H1 (cell line): ENCODE measurements at regions not wholly inside any gene's neighbourhood (a gene's known extent, or its start where the extent isn't known, plus 50 kb on each side); places are given as distances from the start of the nearest gene placed in this dataset.

Experiments used
- BCL11A ChIP-seq, 2 experiments: IDR thresholded peaks; one replicate each; pipeline ENCODE4 v1.6.1; 2011; ENCODE audit warnings: low read depth in 2 of 2, low read length in 2 of 2, mild to moderate bottlenecking in 2 of 2
- EZH2 ChIP-seq: fragments of 200-600 bp; sonication (generic); IDR thresholded peaks from 2 replicates; pipeline ENCODE4 v1.7.1; 2012; ENCODE audit warnings: low read depth, mild to moderate bottlenecking, moderate library complexity, low read length, inconsistent platforms; ENCODE audit not compliant: severe bottlenecking
- PHF8 ChIP-seq: fragments of 200-600 bp; sonication (generic); conservative IDR thresholded peaks from 2 replicates; pipeline ENCODE4 v1.7.1; 2012; ENCODE audit warnings: low read depth, mild to moderate bottlenecking, inconsistent platforms, low read length, moderate library complexity
- TF ChIP-seq, protein P1 (sequence below), 3 experiments: IDR thresholded peaks; 1 replicate in 2 of 3; 2 replicates in 1 of 3; pipeline versions ENCODE4 v1.5.1 to v1.6.1; 2011; ENCODE audit warnings: low read length in 3 of 3, mild to moderate bottlenecking in 3 of 3, inconsistent platforms in 2 of 3, low read depth in 1 of 3, moderate library complexity in 1 of 3; ENCODE audit not compliant: insufficient read depth in 1 of 3; ENCODE audit errors: control extremely low read depth in 1 of 3

DNA sequence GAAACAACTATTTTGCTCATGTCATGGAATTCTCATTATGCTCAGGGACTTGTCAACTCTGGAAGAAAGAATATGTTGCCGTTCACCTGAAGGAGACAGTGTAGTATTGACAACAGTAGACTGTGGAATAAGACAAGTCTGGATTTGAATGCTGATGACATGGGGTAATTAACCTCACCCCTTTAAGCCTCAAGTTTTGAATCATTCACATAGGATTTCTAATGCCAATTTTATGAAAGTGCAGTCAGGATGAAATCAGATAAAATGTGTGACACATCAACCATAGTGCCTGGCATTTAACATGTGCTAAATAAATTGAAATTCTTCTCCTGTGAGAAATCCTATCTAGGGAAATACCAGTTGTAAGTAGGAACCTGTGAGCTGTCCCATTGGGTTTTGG lies 305.8 kb downstream of the KIF20B start:
- TF ChIP-seq PHF8 (no peak), EZH2 (no peak), BCL11A (IDR thresholded peaks at IDR 0.05; ENCODE audit: low read depth in 2 of 2, low read length in 2 of 2) (no peak)
- TF ChIP-seq, protein P1, sequence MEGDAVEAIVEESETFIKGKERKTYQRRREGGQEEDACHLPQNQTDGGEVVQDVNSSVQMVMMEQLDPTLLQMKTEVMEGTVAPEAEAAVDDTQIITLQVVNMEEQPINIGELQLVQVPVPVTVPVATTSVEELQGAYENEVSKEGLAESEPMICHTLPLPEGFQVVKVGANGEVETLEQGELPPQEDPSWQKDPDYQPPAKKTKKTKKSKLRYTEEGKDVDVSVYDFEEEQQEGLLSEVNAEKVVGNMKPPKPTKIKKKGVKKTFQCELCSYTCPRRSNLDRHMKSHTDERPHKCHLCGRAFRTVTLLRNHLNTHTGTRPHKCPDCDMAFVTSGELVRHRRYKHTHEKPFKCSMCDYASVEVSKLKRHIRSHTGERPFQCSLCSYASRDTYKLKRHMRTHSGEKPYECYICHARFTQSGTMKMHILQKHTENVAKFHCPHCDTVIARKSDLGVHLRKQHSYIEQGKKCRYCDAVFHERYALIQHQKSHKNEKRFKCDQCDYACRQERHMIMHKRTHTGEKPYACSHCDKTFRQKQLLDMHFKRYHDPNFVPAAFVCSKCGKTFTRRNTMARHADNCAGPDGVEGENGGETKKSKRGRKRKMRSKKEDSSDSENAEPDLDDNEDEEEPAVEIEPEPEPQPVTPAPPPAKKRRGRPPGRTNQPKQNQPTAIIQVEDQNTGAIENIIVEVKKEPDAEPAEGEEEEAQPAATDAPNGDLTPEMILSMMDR (IDR thresholded peaks at IDR 0.05; ENCODE audit: control extremely low read depth in 1 of 3, insufficient read depth in 1 of 3, low read depth in 1 of 3, low read length in 3 of 3), result no peak
